B cell (primary cell): ENCODE measurements at regions not wholly inside any gene's neighbourhood (a gene's known extent, or its start where the extent isn't known, plus 50 kb on each side); places are given as distances from the start of the nearest gene placed in this dataset.

Source experiments
- ATAC-seq: fragments of 200-7000 bp; cut with Tn5 transposase; one replicate; pipeline ENCODE4 v1.10.0; 2021; ENCODE audit warnings: low read depth, mild to moderate bottlenecking, moderate number of reproducible peaks, moderate library complexity
- CTCF ChIA-PET: fragments of 350-600 bp; sonication (Branson Sonifier 250); formaldehyde crosslinking; loops from one replicate; lab custom pipeline; 2021; ENCODE audit warnings: antibody characterized with exemption, inconsistent platforms; lab: Charles Lee
- POLR2A ChIA-PET: fragments of 350-600 bp; sonication (Branson Sonifier 250); formaldehyde crosslinking; loops from one replicate; lab custom pipeline; 2021; ENCODE audit warnings: antibody characterized with exemption; lab: Charles Lee
- DNase-seq: peaks from one replicate; pipeline ENCODE4 v3.0.0; 2013
- H2AFZ ChIP-seq: 2 replicates; pipeline ENCODE4 v1.6.1; 2012; ENCODE audit warnings: mild to moderate bottlenecking, low read depth, low read length; ENCODE audit not compliant: insufficient read depth, poor library complexity, severe bottlenecking
- H3K27ac ChIP-seq, 2 donors: 1 replicate in 1 of 2; 2 replicates in 1 of 2; pipeline ENCODE4 v1.5.1; 2012 to 2013; ENCODE audit warnings: low read length in 2 of 2, mild to moderate bottlenecking in 2 of 2, moderate library complexity in 1 of 2
- H3K27me3 ChIP-seq, 4 experiments: fragments of 200-600 bp in 1 of 4; sonication (generic) in 1 of 4; replicated peaks in 1 of 4; 1 replicate in 2 of 4; 2 replicates in 2 of 4; pipeline versions ENCODE4 v1.6.1 to v1.7.0; 2013 to 2016; ENCODE audit warnings: low read length in 3 of 4, mild to moderate bottlenecking in 2 of 4, mixed read lengths in 1 of 4, moderate library complexity in 1 of 4; ENCODE audit not compliant: insufficient read depth in 4 of 4, control insufficient read depth in 3 of 4; ENCODE audit errors: control extremely low read depth in 1 of 4
- H3K36me3 ChIP-seq, 2 experiments: replicated peaks in 1 of 2; 1 replicate in 1 of 2; 2 replicates in 1 of 2; pipeline versions ENCODE4 v1.6.1 to v1.7.1; 2013; ENCODE audit warnings: low read length in 1 of 2; ENCODE audit not compliant: insufficient read depth in 2 of 2, control insufficient read depth in 1 of 2; ENCODE audit errors: control extremely low read depth in 1 of 2, extremely low read depth in 1 of 2
- H3K4me1 ChIP-seq, 2 donors: fragments of 200-600 bp in 1 of 2; sonication (generic) in 1 of 2; 1 replicate in 1 of 2; 2 replicates in 1 of 2; pipeline versions ENCODE4 v1.5.1 to v1.6.1; 2013 to 2017; ENCODE audit warnings: low read length in 2 of 2; ENCODE audit not compliant: control insufficient read depth in 2 of 2, insufficient read depth in 2 of 2
- H3K4me2 ChIP-seq: replicated peaks from 2 replicates; pipeline ENCODE3; 2012; ENCODE audit warnings: mild to moderate bottlenecking, low read depth, low read length; ENCODE audit not compliant: poor library complexity, severe bottlenecking
- H3K4me3 ChIP-seq, 5 experiments: fragments of 200-600 bp in 1 of 5; sonication (generic) in 1 of 5; 1 replicate in 3 of 5; 2 replicates in 2 of 5; pipeline versions ENCODE4 v1.5.1 to v1.7.0; 2011 to 2016; ENCODE audit warnings: low read length in 4 of 5, mild to moderate bottlenecking in 4 of 5, low read depth in 2 of 5, control low read depth in 1 of 5, moderate library complexity in 1 of 5; ENCODE audit not compliant: insufficient read depth in 1 of 5; ENCODE audit errors: control extremely low read depth in 1 of 5, extremely low read depth in 1 of 5
- H3K79me2 ChIP-seq: fragments of 200-600 bp; sonication (generic); one replicate; pipeline ENCODE4 v1.6.0; 2016; ENCODE audit warnings: low read length; ENCODE audit not compliant: control insufficient read depth, insufficient read depth
- H3K9ac ChIP-seq: fragments of 200-600 bp; sonication (generic); 2 replicates; pipeline ENCODE4 v1.6.1; 2017; ENCODE audit warnings: mild to moderate bottlenecking, low read length, moderate library complexity
- H3K9me3 ChIP-seq, 3 donors: one replicate each; pipeline versions ENCODE4 v1.6.1 to v1.7.1; 2013; ENCODE audit warnings: low read length in 2 of 3; ENCODE audit not compliant: control insufficient read depth in 2 of 3, insufficient read depth in 1 of 3; ENCODE audit errors: control extremely low read depth in 1 of 3
- H4K20me1 ChIP-seq: 2 replicates; pipeline ENCODE4 v1.6.0; 2012; ENCODE audit warnings: mild to moderate bottlenecking, low read length; ENCODE audit not compliant: insufficient read depth, control insufficient read depth, poor library complexity, severe bottlenecking
- H3K27ac Mint-ChIP-seq: one replicate; pipeline ENCODE4 v1.8.0; 2021; ENCODE audit warnings: mixed read lengths
- H3K27me3 Mint-ChIP-seq: one replicate; pipeline ENCODE4 v1.8.0; 2021; ENCODE audit warnings: mixed read lengths
- H3K4me1 Mint-ChIP-seq: one replicate; pipeline ENCODE4 v1.8.0; 2021; ENCODE audit warnings: mixed read lengths
- H3K4me3 Mint-ChIP-seq: one replicate; pipeline ENCODE4 v1.8.0; 2021; ENCODE audit warnings: mixed read lengths
- H3K9me3 Mint-ChIP-seq: one replicate; pipeline ENCODE4 v1.8.0; 2022; ENCODE audit warnings: mixed read lengths; ENCODE audit not compliant: insufficient read depth
- EZH2 ChIP-seq: IDR thresholded peaks from 2 replicates; pipeline ENCODE4 v1.6.1; 2012; ENCODE audit warnings: borderline replicate concordance, low read depth, mild to moderate bottlenecking, moderate library complexity, low read length; ENCODE audit not compliant: insufficient read depth, poor library complexity, severe bottlenecking
- WGBS: methylation state at CpG from one replicate; pipeline ENCODE4 v1.1.5; 2013; ENCODE audit warnings: missing lambda C conversion rate; ENCODE audit not compliant: insufficient coverage; 5-methylcytosine and 5-hydroxymethylcytosine counted together
- intact Hi-C: fragments of 100-400 bp; cut with micrococcal nuclease; formaldehyde crosslinking; loops from one replicate; pipeline ENCODE4 v1.10.0; 2022
- TF ChIP-seq, protein P1 (sequence below): fragments of 200-600 bp; IDR thresholded peaks from one replicate; pipeline ENCODE4 v1.8.0; 2022; ENCODE audit warnings: antibody characterized with exemption, mild to moderate bottlenecking

GRCh38 chr5:111954516-111955395 lies 197.8 kb upstream of the NREP start:
- peaks cover 10% of the 10 kb centered on the region for H3K27me3 Mint-ChIP-seq
- Histone ChIP-seq H3K9me3 (no peaks in the 10 kb centered on the region), H3K4me1 (peaks cover 18 to 21% of the 10 kb centered on the region in 2 donors), H3K9ac (peak overlapping the region; percentile 24), H3K4me2 (peak overlapping the region; percentile 60), H2AFZ (no peak overlapping the region), H3K4me3 (peak overlapping the region in 3 of 5 experiments; percentile 24 to 53 (median 32)), H4K20me1 (no peaks in the 10 kb centered on the region), H3K79me2 (no peaks in the 10 kb centered on the region), H3K27ac (peak overlapping the region in 1 of 2 donors; percentile 19), H3K36me3 (no peaks in the 10 kb centered on the region), H3K27me3 (no peaks in the 10 kb centered on the region)
- H3K4me3 Mint-ChIP-seq, result peak overlapping the region; percentile 48
- no peak overlapping the region for H3K27ac Mint-ChIP-seq
- WGBS, result no CpG with 5 or more reads among the region's 3 CpGs
- ChIA-PET CTCF (interaction anchor here (0.5 kb wide), 1 partner anchor 247 kb away, joined by 3 read pairs; no protein-coding TSS in a partner anchor), POLR2A (no interaction called here)
- TF ChIP-seq, protein P1, sequence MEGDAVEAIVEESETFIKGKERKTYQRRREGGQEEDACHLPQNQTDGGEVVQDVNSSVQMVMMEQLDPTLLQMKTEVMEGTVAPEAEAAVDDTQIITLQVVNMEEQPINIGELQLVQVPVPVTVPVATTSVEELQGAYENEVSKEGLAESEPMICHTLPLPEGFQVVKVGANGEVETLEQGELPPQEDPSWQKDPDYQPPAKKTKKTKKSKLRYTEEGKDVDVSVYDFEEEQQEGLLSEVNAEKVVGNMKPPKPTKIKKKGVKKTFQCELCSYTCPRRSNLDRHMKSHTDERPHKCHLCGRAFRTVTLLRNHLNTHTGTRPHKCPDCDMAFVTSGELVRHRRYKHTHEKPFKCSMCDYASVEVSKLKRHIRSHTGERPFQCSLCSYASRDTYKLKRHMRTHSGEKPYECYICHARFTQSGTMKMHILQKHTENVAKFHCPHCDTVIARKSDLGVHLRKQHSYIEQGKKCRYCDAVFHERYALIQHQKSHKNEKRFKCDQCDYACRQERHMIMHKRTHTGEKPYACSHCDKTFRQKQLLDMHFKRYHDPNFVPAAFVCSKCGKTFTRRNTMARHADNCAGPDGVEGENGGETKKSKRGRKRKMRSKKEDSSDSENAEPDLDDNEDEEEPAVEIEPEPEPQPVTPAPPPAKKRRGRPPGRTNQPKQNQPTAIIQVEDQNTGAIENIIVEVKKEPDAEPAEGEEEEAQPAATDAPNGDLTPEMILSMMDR, result no peak
- no peak for TF ChIP-seq EZH2
- ATAC-seq (peak; percentile 31), DNase-seq (peak; percentile 8)
- peaks cover 21% of the 10 kb centered on the region for H3K4me1 Mint-ChIP-seq
- no peaks in the 10 kb centered on the region for H3K9me3 Mint-ChIP-seq
- intact Hi-C loops, result no loop called here
